Thyroid gland (tissue), 4 donors: ENCODE measurements at regions not wholly inside any gene's neighbourhood (a gene's known extent, or its start where the extent isn't known, plus 50 kb on each side); places are given as distances from the start of the nearest gene placed in this dataset.
"Not testable (repeated sequence)": the region's sequence is repeated elsewhere in the genome, so short reads cannot be mapped to it uniquely, and the experiment has no call there.

Source experiments
- DNase-seq, 2 donors: peaks; one replicate each; pipeline ENCODE4 v3.0.0-alpha.2; 2019
- H3K27ac ChIP-seq, 3 donors: fragments of 200-600 bp; sonication (generic); 1 replicate in 2 of 3; 2 replicates in 1 of 3; pipeline ENCODE4 v1.5.1; 2016 to 2019; ENCODE audit warnings: mild to moderate bottlenecking in 1 of 3, moderate library complexity in 1 of 3
- H3K27me3 ChIP-seq: fragments of 200-600 bp; sonication (generic); one replicate; pipeline ENCODE4 v1.5.1; 2019
- H3K36me3 ChIP-seq, 2 donors: fragments of 200-600 bp; sonication (generic); one replicate each; pipeline ENCODE4 v1.5.1; 2016 to 2019
- H3K4me1 ChIP-seq, 2 donors: fragments of 200-600 bp; sonication (generic); one replicate each; pipeline ENCODE4 v1.5.1; 2017 to 2019
- H3K4me3 ChIP-seq, 3 donors: fragments of 200-600 bp; sonication (generic); replicated peaks in 1 of 3; 1 replicate in 2 of 3; 2 replicates in 1 of 3; pipeline ENCODE4 v1.5.1; 2016; ENCODE audit warnings: mild to moderate bottlenecking in 1 of 3
- H3K9me3 ChIP-seq: fragments of 200-600 bp; sonication (generic); one replicate; pipeline ENCODE4 v1.5.1; 2017
- POLR2A ChIP-seq, 2 donors: fragments of 450-650 bp; IDR thresholded peaks; one replicate each; pipeline ENCODE4 v1.6.1; 2017; ENCODE audit warnings: antibody characterized with exemption in 2 of 2, mild to moderate bottlenecking in 2 of 2, moderate library complexity in 1 of 2
- WGBS, 2 donors: methylation state at CpG; one replicate each; pipeline ENCODE4 v1.1.5; 2017; 5-methylcytosine and 5-hydroxymethylcytosine counted together
- intact Hi-C: fragments of 100-400 bp; cut with DNase I; formaldehyde crosslinking; loops from one replicate; pipeline ENCODE4 v1.15.1; 2023
- TF ChIP-seq, protein P1 (sequence below), 6 experiments: fragments of 200-600 bp in 3 of 6; fragments of 450-650 bp in 3 of 6; sonication (generic) in 3 of 6; IDR thresholded peaks; one replicate each; pipeline ENCODE4 v1.5.1; 2016 to 2019; ENCODE audit warnings: antibody characterized with exemption in 6 of 6, mild to moderate bottlenecking in 2 of 6, inconsistent platforms in 1 of 6, moderate library complexity in 1 of 6

DNA sequence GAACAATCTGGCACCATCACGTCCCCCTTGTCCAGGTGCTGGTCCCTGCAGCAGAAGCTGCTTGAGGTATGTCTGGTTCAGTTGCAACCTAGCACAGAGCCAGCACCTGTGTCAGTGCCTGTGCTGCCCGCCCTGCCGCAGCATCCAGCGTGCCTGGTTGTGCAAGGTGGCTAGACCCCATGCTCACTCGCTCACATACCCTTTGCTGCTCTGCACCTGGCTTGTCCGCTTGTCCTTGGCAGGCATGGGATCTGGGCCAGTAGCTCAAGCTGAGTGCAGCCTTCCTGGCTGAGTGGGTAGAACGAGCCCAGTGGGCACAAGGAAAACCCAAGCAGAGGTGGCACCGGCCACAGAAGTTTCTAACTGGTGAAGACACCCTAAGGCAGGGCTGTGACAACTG lies 314.6 kb upstream of the KYNU start:
- TF ChIP-seq, protein P1, sequence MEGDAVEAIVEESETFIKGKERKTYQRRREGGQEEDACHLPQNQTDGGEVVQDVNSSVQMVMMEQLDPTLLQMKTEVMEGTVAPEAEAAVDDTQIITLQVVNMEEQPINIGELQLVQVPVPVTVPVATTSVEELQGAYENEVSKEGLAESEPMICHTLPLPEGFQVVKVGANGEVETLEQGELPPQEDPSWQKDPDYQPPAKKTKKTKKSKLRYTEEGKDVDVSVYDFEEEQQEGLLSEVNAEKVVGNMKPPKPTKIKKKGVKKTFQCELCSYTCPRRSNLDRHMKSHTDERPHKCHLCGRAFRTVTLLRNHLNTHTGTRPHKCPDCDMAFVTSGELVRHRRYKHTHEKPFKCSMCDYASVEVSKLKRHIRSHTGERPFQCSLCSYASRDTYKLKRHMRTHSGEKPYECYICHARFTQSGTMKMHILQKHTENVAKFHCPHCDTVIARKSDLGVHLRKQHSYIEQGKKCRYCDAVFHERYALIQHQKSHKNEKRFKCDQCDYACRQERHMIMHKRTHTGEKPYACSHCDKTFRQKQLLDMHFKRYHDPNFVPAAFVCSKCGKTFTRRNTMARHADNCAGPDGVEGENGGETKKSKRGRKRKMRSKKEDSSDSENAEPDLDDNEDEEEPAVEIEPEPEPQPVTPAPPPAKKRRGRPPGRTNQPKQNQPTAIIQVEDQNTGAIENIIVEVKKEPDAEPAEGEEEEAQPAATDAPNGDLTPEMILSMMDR (IDR thresholded peaks at IDR 0.05): no peak
- TF ChIP-seq POLR2A (IDR thresholded peaks at IDR 0.05): no peak
- Histone ChIP-seq H3K27me3 (no peaks in the 10 kb centered on the region), H3K36me3 (no peaks in the 10 kb centered on the region), H3K27ac (no peak overlapping the region), H3K4me3 (no peak overlapping the region), H3K9me3 (no peaks in the 10 kb centered on the region), H3K4me1 (no peaks in the 10 kb centered on the region)
- no peak for DNase-seq
- intact Hi-C loops: no loop called here
- 81 to 91% methylated on average over 5 to 8 of the region's 8 CpGs for WGBS, 2 donors

DNA sequence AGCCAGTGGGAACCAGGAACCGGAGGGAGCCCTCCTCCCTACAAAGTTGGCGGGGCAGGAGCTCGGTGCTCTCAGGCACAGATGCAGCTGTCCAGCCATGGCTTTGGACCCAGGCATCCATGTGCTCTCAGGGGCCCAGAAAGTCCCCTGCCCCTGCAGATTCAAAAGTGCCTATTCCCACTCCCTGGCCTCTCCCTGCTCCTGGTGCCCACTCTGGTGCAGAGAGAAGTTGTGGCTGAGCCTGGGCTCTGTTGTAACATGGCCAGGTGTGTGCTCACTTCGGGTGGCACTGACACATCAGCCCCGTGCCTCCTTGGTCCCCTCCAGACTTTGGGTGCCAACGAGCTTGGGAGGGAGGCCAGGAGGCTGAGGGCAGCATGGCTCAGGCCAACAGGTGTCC lies 315.8 kb upstream of the KYNU start:
- TF ChIP-seq, protein P1 (IDR thresholded peaks at IDR 0.05): no peak
- no peak for TF ChIP-seq POLR2A (IDR thresholded peaks at IDR 0.05)
- no peak overlapping the region for H3K4me3 ChIP-seq
- no peaks in the 10 kb centered on the region for H3K9me3 ChIP-seq
- 90% methylated on average over 5 to 6 of the region's 6 CpGs for WGBS, 2 donors
- H3K4me1 ChIP-seq: no peaks in the 10 kb centered on the region
- no peak for DNase-seq
- H3K36me3 ChIP-seq: no peaks in the 10 kb centered on the region
- no peaks in the 10 kb centered on the region for H3K27me3 ChIP-seq
- intact Hi-C loops: no loop called here
- no peak overlapping the region for H3K27ac ChIP-seq

DNA sequence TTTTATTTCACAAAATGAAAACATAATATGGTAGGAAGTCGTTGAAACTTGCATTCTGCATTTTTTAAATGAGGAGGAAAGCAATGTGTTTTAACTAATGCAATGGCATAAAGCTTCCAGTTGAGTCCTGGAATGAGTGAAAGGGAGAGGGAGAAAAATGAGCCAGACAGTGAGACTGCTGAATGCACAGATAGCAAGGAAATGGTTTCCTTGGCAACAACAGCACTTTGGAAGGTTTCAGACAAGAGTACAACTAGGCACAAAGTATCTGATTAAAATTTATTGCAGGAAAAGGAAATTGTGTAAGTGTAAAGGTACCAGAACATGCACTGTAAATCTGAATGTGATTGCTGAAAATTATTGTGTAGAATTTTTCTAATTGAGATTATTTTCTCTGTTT lies 320.1 kb upstream of the KYNU start:
- H3K4me1 ChIP-seq: no peaks in the 10 kb centered on the region
- no peaks in the 10 kb centered on the region for H3K9me3 ChIP-seq
- no peak for TF ChIP-seq POLR2A (IDR thresholded peaks at IDR 0.05)
- TF ChIP-seq, protein P1 (IDR thresholded peaks at IDR 0.05): no peak
- H3K4me3 ChIP-seq: no peak overlapping the region
- intact Hi-C loops: no loop called here
- H3K36me3 ChIP-seq: no peaks in the 10 kb centered on the region
- H3K27ac ChIP-seq: no peak overlapping the region
- WGBS, 2 donors: 19 to 51% methylated on average over 1 of the region's 1 CpG
- DNase-seq: no peak
- H3K27me3 ChIP-seq: no peaks in the 10 kb centered on the region

DNA sequence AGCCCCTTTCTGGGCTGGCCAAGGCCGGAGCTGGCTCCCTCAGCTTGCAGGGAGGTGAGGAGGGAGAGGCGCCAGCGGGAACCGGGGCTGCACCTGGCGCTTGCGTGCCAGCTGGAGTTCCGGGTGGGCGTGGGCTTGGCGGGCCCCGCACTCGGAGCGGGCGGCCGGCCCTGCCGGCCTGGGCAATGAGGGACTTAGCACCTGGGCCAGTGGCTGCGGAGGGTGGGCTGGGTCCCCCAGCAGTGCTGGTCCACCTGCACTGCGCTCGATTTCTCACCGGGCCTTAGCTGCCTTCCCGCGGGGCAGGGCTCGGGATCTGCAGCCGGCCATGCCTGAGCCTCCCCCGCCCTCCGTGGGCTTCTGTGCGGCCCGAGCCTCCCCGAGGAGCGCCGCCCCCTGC lies 331.5 kb upstream of the KYNU start:
- not testable (repeated sequence) for DNase-seq, H3K27ac ChIP-seq
- 93 to 96% methylated on average over 5 to 10 of the region's 30 CpGs for WGBS, 2 donors

DNA sequence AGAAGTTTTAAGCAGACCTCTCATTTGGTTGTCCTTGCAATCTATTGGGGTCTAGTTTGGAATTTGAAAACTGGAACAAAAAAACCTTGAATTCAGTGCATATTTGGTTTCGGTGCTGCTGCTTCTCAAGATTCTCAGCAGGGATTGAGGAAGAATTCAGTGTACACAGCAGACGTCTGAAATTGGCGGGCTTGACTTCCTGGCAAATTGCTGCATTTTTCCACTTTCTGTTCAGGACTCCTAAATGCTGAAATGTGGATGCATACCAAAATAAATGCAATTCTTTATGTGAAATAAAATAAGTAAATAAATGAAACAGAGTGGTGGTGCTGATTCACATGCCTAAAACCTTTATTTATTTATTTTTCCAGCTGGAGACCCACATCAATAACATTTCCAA lies 332.4 kb upstream of the KYNU start:
- TF ChIP-seq, protein P1 (IDR thresholded peaks at IDR 0.05): no peak
- TF ChIP-seq POLR2A (IDR thresholded peaks at IDR 0.05): no peak
- H3K36me3 ChIP-seq: no peaks in the 10 kb centered on the region
- intact Hi-C loops: no loop called here
- 20 to 26% methylated on average over 3 of the region's 3 CpGs for WGBS, 2 donors
- no peaks in the 10 kb centered on the region for H3K9me3 ChIP-seq
- H3K27ac ChIP-seq: no peak overlapping the region
- H3K4me1 ChIP-seq: no peaks in the 10 kb centered on the region
- no peak for DNase-seq
- no peaks in the 10 kb centered on the region for H3K27me3 ChIP-seq
- no peak overlapping the region for H3K4me3 ChIP-seq

More for the DNA sequence above, 331.5 kb upstream of the KYNU start:
- H3K4me1 ChIP-seq, H3K27me3 ChIP-seq, H3K36me3 ChIP-seq, intact Hi-C loops, H3K4me3 ChIP-seq, H3K9me3 ChIP-seq: not testable (repeated sequence)

DNA sequence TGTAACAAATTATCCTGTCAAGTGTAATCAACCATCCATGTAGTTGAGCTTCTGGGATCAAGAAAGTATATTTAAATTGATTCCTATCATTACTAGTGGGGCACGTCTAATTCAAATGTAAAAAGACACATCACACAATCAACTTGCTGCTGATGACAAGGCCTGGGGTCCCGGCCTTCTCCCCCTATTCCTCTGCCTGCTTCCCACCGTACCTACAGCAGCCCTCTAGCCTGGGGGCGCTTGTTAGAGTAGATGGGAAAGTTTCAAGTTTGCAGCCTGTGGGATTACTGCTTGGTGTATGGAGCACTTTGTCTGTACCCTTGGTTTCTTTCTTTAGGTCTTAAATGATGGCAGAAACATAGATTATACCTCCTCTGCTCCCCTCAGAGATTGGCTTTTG lies 333.3 kb upstream of the KYNU start:
- H3K27ac ChIP-seq: no peak overlapping the region
- intact Hi-C loops: no loop called here
- no peaks in the 10 kb centered on the region for H3K27me3 ChIP-seq
- H3K4me1 ChIP-seq: no peaks in the 10 kb centered on the region
- H3K9me3 ChIP-seq: no peaks in the 10 kb centered on the region
- TF ChIP-seq POLR2A (IDR thresholded peaks at IDR 0.05): no peak
- TF ChIP-seq, protein P1 (IDR thresholded peaks at IDR 0.05): no peak
- WGBS, 2 donors: 64 to 84% methylated on average over 4 of the region's 4 CpGs
- DNase-seq: no peak
- H3K4me3 ChIP-seq: no peak overlapping the region
- H3K36me3 ChIP-seq: no peaks in the 10 kb centered on the region
